Uterus (tissue), 3 donors: ENCODE measurements at regions not wholly inside any gene's neighbourhood (a gene's known extent, or its start where the extent isn't known, plus 50 kb on each side); places are given as distances from the start of the nearest gene placed in this dataset.

ENCODE experiments used
- DNase-seq, 2 donors: peaks; one replicate each; pipeline ENCODE4 v3.0.0-alpha.2; 2019 to 2020
- H3K27ac ChIP-seq, 2 donors: fragments of 200-600 bp; sonication (generic); 1 replicate in 1 of 2; 2 replicates in 1 of 2; pipeline ENCODE4 v1.5.1; 2016 to 2018
- H3K27me3 ChIP-seq, 2 donors: fragments of 200-600 bp; sonication (generic); one replicate each; pipeline ENCODE4 v1.5.1; 2018 to 2019; ENCODE audit warnings: control low read depth in 1 of 2
- H3K36me3 ChIP-seq, 2 donors: fragments of 200-600 bp; sonication (generic); one replicate each; pipeline ENCODE4 v1.5.1; 2019; ENCODE audit warnings: control low read depth in 1 of 2
- H3K4me1 ChIP-seq, 2 donors: fragments of 200-600 bp; sonication (generic); one replicate each; pipeline ENCODE4 v1.5.1; 2018 to 2019; ENCODE audit warnings: control low read depth in 1 of 2
- H3K4me3 ChIP-seq, 2 donors: fragments of 200-600 bp; sonication (generic); 1 replicate in 1 of 2; 2 replicates in 1 of 2; pipeline ENCODE4 v1.5.1; 2018 to 2019; ENCODE audit warnings: mild to moderate bottlenecking in 1 of 2
- H3K9me3 ChIP-seq, 2 donors: fragments of 200-600 bp; sonication (generic); one replicate each; pipeline ENCODE4 v1.5.1; 2019; ENCODE audit warnings: control low read depth in 1 of 2
- CTCF ChIP-seq, 4 experiments: fragments of 200-600 bp in 2 of 4; fragments of 450-650 bp in 2 of 4; sonication (generic) in 2 of 4; IDR thresholded peaks; one replicate each; pipeline ENCODE4 v1.5.1; 2016 to 2019; ENCODE audit warnings: antibody characterized with exemption in 4 of 4, mild to moderate bottlenecking in 2 of 4, moderate library complexity in 1 of 4
- POLR2A ChIP-seq, 2 donors: fragments of 450-650 bp; IDR thresholded peaks; one replicate each; pipeline ENCODE4 v1.6.1; 2016; ENCODE audit warnings: antibody characterized with exemption in 2 of 2, mild to moderate bottlenecking in 1 of 2, moderate library complexity in 1 of 2
- intact Hi-C: fragments of 100-400 bp; cut with DNase I; formaldehyde crosslinking; loops from one replicate; pipeline ENCODE4 v1.15.1; 2023; ENCODE audit warnings: low total_unique reads
- donor health status: DM: yes; HTN: yes; CAD: no.

- no peaks in the 10 kb centered on the region for H3K27me3 ChIP-seq
- H3K27ac ChIP-seq: no peak overlapping the region
- no peak overlapping the region for H3K4me3 ChIP-seq
- no peaks in the 10 kb centered on the region for H3K9me3 ChIP-seq
- intact Hi-C loops: no loop called here
- no peak for TF ChIP-seq CTCF (IDR thresholded peaks at IDR 0.05)
- no peak for TF ChIP-seq POLR2A (IDR thresholded peaks at IDR 0.05)
- DNase-seq: no peak
- no peaks in the 10 kb centered on the region for H3K36me3 ChIP-seq
- H3K4me1 ChIP-seq: no peaks in the 10 kb centered on the region
Measured at GRCh38 chr6:84618836-84619235, 145.6 kb downstream of the TBX18 start.

DNA sequence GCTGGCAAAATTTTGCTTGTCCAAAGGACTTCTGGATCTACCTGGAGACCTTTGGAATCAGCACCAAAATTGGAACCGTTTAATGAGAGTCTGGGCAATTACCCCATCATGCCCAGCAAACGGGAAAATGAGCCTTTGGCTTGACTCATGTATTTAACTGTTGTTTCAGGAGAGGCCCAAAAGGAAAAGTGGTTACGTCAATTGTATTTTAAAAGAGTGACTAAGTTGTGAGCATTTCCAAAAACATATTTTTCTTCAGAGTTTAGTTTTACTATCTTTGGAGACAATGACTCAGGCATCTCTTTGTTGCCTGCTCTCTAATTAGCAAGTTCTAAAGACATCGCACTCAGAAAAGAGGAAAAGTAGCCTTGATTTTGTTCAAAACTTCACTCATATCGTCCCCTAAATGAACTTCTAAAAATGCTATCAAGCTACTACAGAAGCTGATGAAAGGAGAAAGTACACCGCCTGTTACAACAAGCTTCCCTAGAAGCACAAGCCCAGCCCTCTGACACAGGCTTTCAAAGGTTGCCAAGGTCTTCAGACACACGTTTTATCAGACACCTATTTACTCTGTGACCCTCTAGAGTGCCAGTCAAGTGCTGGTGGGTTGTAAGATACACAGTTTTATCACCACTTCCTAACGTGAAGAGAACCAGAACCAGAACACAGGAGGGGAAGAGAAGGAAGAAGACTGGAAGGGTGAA lies 146.2 kb downstream of the TBX18 start:
- DNase-seq: no peak
- intact Hi-C loops: no loop called here
- H3K4me3 ChIP-seq: no peak overlapping the region

DNA sequence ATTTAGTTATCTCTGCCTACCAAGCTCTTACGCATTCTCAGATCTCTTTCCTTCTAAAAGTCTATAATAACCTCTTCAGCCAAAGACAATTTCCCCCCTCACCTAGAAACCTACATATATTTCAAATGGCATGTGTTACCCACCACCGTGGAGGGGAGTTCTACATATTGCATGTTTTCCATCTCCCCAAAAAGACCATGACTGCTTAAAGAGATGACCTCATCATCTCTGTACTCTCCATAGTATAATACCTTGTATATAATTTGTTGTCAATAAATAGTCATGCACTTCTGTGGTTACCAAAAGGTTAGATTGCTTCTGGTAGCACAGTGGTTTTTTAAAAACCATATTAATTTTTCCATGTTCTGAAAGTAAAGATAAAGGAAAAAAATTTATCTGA lies 148.4 kb downstream of the TBX18 start:
- Histone ChIP-seq H3K27ac (no peak overlapping the region), H3K9me3 (no peaks in the 10 kb centered on the region), H3K4me1 (no peaks in the 10 kb centered on the region), H3K27me3 (no peaks in the 10 kb centered on the region), H3K4me3 (no peak overlapping the region), H3K36me3 (no peaks in the 10 kb centered on the region)
- intact Hi-C loops: no loop called here
- TF ChIP-seq CTCF (IDR thresholded peaks at IDR 0.05): no peak
- no peak for DNase-seq

More for the DNA sequence above, 146.2 kb downstream of the TBX18 start:
- Histone ChIP-seq H3K27me3 (no peaks in the 10 kb centered on the region), H3K4me1 (no peaks in the 10 kb centered on the region), H3K36me3 (no peaks in the 10 kb centered on the region), H3K27ac (no peak overlapping the region), H3K9me3 (no peaks in the 10 kb centered on the region)
- TF ChIP-seq CTCF (IDR thresholded peaks at IDR 0.05): no peak
- TF ChIP-seq POLR2A (IDR thresholded peaks at IDR 0.05): no peak

DNA sequence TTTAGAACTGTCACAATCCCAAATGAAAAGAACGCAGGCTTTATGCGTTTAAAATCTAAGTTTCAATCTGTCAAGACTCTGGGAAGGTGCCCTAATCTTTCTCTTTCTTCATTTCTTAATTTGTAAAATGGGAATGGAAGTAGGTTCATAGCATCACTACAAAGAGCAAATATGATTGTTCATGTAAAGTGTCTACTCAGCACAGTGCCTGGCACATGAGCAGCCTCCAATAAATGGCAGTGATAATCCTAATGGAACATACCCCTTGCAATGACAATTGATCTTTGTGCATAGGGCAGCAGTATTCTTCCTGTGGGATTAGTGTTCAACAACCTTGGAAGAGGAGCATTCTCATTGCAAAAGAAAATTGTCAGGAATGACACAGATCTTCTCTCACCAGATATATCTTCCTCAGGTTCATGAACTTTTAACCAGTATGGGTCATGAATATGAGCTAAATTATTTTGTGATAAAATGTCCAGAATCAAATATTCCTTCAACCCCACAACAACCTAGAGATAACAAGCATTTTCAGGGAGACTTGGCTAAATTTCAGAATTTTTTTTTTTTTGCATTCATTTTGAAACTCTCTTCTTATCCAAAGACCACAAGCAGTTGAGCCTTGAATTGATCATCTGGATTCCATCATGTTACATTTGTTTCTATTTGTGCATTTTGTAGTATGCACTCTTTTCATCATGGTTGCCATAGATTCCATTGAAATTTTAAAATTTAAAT lies 149.1 kb downstream of the TBX18 start:
- H3K36me3 ChIP-seq: no peaks in the 10 kb centered on the region
- H3K9me3 ChIP-seq: no peaks in the 10 kb centered on the region
- TF ChIP-seq CTCF (IDR thresholded peaks at IDR 0.05) (no peak), POLR2A (IDR thresholded peaks at IDR 0.05) (no peak)
- H3K4me1 ChIP-seq: no peaks in the 10 kb centered on the region
- H3K4me3 ChIP-seq: no peak overlapping the region
- H3K27me3 ChIP-seq: no peaks in the 10 kb centered on the region
- H3K27ac ChIP-seq: no peak overlapping the region
- no peak for DNase-seq
- intact Hi-C loops: no loop called here

GRCh38 chr6:84606860-84607259 lies 157.5 kb downstream of the TBX18 start:
- DNase-seq: no peak
- no peaks in the 10 kb centered on the region for H3K4me1 ChIP-seq
- no peaks in the 10 kb centered on the region for H3K27me3 ChIP-seq
- no peak overlapping the region for H3K4me3 ChIP-seq
- TF ChIP-seq POLR2A (IDR thresholded peaks at IDR 0.05) (no peak), CTCF (IDR thresholded peaks at IDR 0.05) (no peak)
- H3K36me3 ChIP-seq: no peaks in the 10 kb centered on the region
- intact Hi-C loops: no loop called here
- H3K27ac ChIP-seq: no peak overlapping the region
- no peaks in the 10 kb centered on the region for H3K9me3 ChIP-seq
